Right cardiac atrium (tissue), 5 donors: ENCODE measurements at regions not wholly inside any gene's neighbourhood (a gene's known extent, or its start where the extent isn't known, plus 50 kb on each side); places are given as distances from the start of the nearest gene placed in this dataset.

Experiments used
- ATAC-seq, 2 donors: fragments of 200-7000 bp; cut with Tn5 transposase; one replicate each; pipeline versions ENCODE4 v1.8.0 to v1.9.1; 2020; ENCODE audit warnings: moderate library complexity in 2 of 2, mild to moderate bottlenecking in 1 of 2
- DNase-seq, 3 donors: peaks; one replicate each; pipeline ENCODE4 v3.0.0-alpha.2; 2020
- H3K27ac ChIP-seq: one replicate; pipeline ENCODE4 v1.5.1; 2013; ENCODE audit warnings: mild to moderate bottlenecking, low read length, control low read depth, moderate library complexity
- H3K27me3 ChIP-seq: one replicate; pipeline ENCODE4 v1.6.1; 2013; ENCODE audit not compliant: control insufficient read depth, insufficient read depth
- H3K4me1 ChIP-seq: one replicate; pipeline ENCODE4 v1.6.1; 2013; ENCODE audit warnings: low read length; ENCODE audit not compliant: control insufficient read depth, insufficient read depth
- H3K4me3 ChIP-seq: one replicate; pipeline ENCODE4 v1.5.1; 2013; ENCODE audit warnings: low read length, control low read depth
- H3K9me3 ChIP-seq: one replicate; pipeline ENCODE4 v1.6.1; 2013; ENCODE audit warnings: low read length; ENCODE audit not compliant: control insufficient read depth
- WGBS: extraction: QIAGEN DNeasy Blood & Tissue Kit; methylation state at CpG from one replicate; pipeline ENCODE4 v1.1.7; 2013; 5-methylcytosine and 5-hydroxymethylcytosine counted together
- intact Hi-C, 4 donors: fragments of 100-400 bp; cut with DNase I; formaldehyde crosslinking; loops; one replicate each; pipeline versions ENCODE4 v1.11.0 to v1.14.0; 2022 to 2023
- donor health status: healthy with polysubstance abuse.
- donor health status: DM: no; HTN: yes; CAD: no.
- donor health status: DM: no; HTN: no; CAD: no.
- donor health status: DM: no; HTN: yes; CAD: no; lungs with severe emphysema.
- donor health status: DM: yes; HTN: yes; CAD: no.

GRCh38 chr1:29901624-29902325, 665.5 kb downstream of the PTPRU start:
- H3K4me3 ChIP-seq: no peak overlapping the region
- ATAC-seq (peak; percentile 30 to 54), DNase-seq (no peak)
- H3K4me1 ChIP-seq: peaks cover 3% of the 10 kb centered on the region
- H3K27ac ChIP-seq: no peak overlapping the region
- WGBS: 24% methylated on average over 12 of the region's 12 CpGs
- intact Hi-C loops: no loop called here
- H3K27me3 ChIP-seq: no peaks in the 10 kb centered on the region
- H3K9me3 ChIP-seq: no peaks in the 10 kb centered on the region

GRCh38 chr1:29900712-29901111, 664.4 kb downstream of the PTPRU start:
- peak overlapping the region; percentile 87 for H3K27ac ChIP-seq
- no peaks in the 10 kb centered on the region for H3K9me3 ChIP-seq
- H3K27me3 ChIP-seq: no peaks in the 10 kb centered on the region
- H3K4me3 ChIP-seq: no peak overlapping the region
- intact Hi-C loops: no loop called here
- WGBS: 59% methylated on average over 3 of the region's 3 CpGs
- DNase-seq (peak in 2 of 3 donors; percentile 28 to 65), ATAC-seq (peak; percentile 85 to 87)
- H3K4me1 ChIP-seq: peaks cover 3% of the 10 kb centered on the region

- ATAC-seq: peak; percentile 15 to 32
- Histone ChIP-seq H3K4me3 (no peak overlapping the region), H3K4me1 (peaks cover 3% of the 10 kb centered on the region), H3K27ac (peak overlapping the region; percentile 87), H3K27me3 (no peaks in the 10 kb centered on the region), H3K9me3 (no peaks in the 10 kb centered on the region)
- WGBS: 55% methylated on average over 20 of the region's 20 CpGs
- intact Hi-C loops: no loop called here
- DNase-seq: no peak
Measured at GRCh38 chr1:29900104-29900679, 663.9 kb downstream of the PTPRU start.

GRCh38 chr1:29896791-29897714, 660.7 kb downstream of the PTPRU start:
- 45% methylated on average over 12 of the region's 12 CpGs for WGBS
- ATAC-seq (no peak), DNase-seq (no peak)
- Histone ChIP-seq H3K27ac (no peak overlapping the region), H3K4me3 (no peak overlapping the region), H3K4me1 (peaks cover 3% of the 10 kb centered on the region), H3K27me3 (no peaks in the 10 kb centered on the region), H3K9me3 (no peaks in the 10 kb centered on the region)
- intact Hi-C loops: no loop called here

- ATAC-seq (no peak), DNase-seq (no peak)
- Histone ChIP-seq H3K27ac (no peak overlapping the region), H3K4me1 (no peaks in the 10 kb centered on the region), H3K9me3 (no peaks in the 10 kb centered on the region), H3K27me3 (no peaks in the 10 kb centered on the region), H3K4me3 (no peak overlapping the region)
- intact Hi-C loops: no loop called here
- WGBS: 85% methylated on average over 3 of the region's 3 CpGs
Measured at GRCh38 chr1:29896300-29896699, 660.0 kb downstream of the PTPRU start.

GRCh38 chr1:29895201-29895600, 658.9 kb downstream of the PTPRU start:
- Histone ChIP-seq H3K27me3 (no peaks in the 10 kb centered on the region), H3K4me3 (no peak overlapping the region), H3K4me1 (no peaks in the 10 kb centered on the region), H3K27ac (no peak overlapping the region), H3K9me3 (no peaks in the 10 kb centered on the region)
- no peak for ATAC-seq
- WGBS: 67% methylated on average over 4 of the region's 4 CpGs
- DNase-seq: no peak
- intact Hi-C loops: no loop called here

- WGBS: 73% methylated on average over 5 of the region's 5 CpGs
- intact Hi-C loops: no loop called here
- no peak overlapping the region for H3K27ac ChIP-seq
- ATAC-seq (no peak), DNase-seq (no peak)
- no peaks in the 10 kb centered on the region for H3K9me3 ChIP-seq
- no peak overlapping the region for H3K4me3 ChIP-seq
- H3K27me3 ChIP-seq: no peaks in the 10 kb centered on the region
- no peaks in the 10 kb centered on the region for H3K4me1 ChIP-seq
Measured at GRCh38 chr1:29894311-29894710, 658.0 kb downstream of the PTPRU start.

GRCh38 chr1:29893806-29894205, 657.5 kb downstream of the PTPRU start:
- H3K27ac ChIP-seq: no peak overlapping the region
- no peak overlapping the region for H3K4me3 ChIP-seq
- intact Hi-C loops: no loop called here
- H3K9me3 ChIP-seq: no peaks in the 10 kb centered on the region
- no peaks in the 10 kb centered on the region for H3K4me1 ChIP-seq
- WGBS: 94% methylated on average over 5 of the region's 5 CpGs
- no peaks in the 10 kb centered on the region for H3K27me3 ChIP-seq
- ATAC-seq (no peak), DNase-seq (no peak)

- H3K4me1 ChIP-seq: no peaks in the 10 kb centered on the region
- WGBS: 73% methylated on average over 7 of the region's 7 CpGs
- no peak overlapping the region for H3K4me3 ChIP-seq
- no peaks in the 10 kb centered on the region for H3K27me3 ChIP-seq
- ATAC-seq (no peak), DNase-seq (peak in 1 of 3 donors; percentile 7)
- H3K27ac ChIP-seq: no peak overlapping the region
- no peaks in the 10 kb centered on the region for H3K9me3 ChIP-seq
- intact Hi-C loops: no loop called here
Measured at GRCh38 chr1:29893046-29893723, 656.9 kb downstream of the PTPRU start.

- Histone ChIP-seq H3K4me1 (no peaks in the 10 kb centered on the region), H3K4me3 (no peak overlapping the region), H3K27ac (no peak overlapping the region), H3K27me3 (no peaks in the 10 kb centered on the region), H3K9me3 (no peaks in the 10 kb centered on the region)
- 70% methylated on average over 1 of the region's 1 CpG for WGBS
- no peak for ATAC-seq
- no peak for DNase-seq
- intact Hi-C loops: no loop called here
Measured at GRCh38 chr1:29892247-29892646, 655.9 kb downstream of the PTPRU start.
